SH-SY5Y (cell line): ENCODE measurements at regions not wholly inside any gene's neighbourhood (a gene's known extent, or its start where the extent isn't known, plus 50 kb on each side); places are given as distances from the start of the nearest gene placed in this dataset.

Source experiments
- GATA2 ChIP-seq: IDR thresholded peaks from 2 replicates; pipeline ENCODE4 v1.6.1; 2011; ENCODE audit warnings: mild to moderate bottlenecking, low read depth, low read length
- GATA3 ChIP-seq: IDR thresholded peaks from 2 replicates; pipeline ENCODE4 v1.6.1; 2011; ENCODE audit warnings: low read depth, mild to moderate bottlenecking, low read length, moderate library complexity

DNA sequence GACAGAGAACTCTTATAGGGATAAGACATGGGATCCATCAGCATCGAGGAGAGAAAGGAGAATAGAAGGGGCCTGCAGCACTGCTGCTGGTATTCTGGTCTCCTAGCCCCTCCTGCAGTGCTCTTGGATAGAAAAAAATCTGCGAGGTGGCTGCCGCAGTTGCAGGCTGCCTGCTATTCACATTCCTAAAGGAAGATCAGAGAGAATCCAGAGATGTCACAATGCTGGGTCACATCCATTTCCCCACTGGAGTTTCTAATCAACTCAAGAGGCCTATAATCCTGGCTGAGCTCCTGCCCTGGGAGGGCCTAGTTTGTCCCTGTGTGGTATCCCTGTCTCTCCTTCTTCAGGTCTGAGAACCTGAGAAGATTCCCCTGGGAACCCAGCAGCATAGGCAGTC, 357.8 kb downstream of the MAFB start:
- TF ChIP-seq GATA2 (no peak), GATA3 (no peak)
